HK-2 (cell line): ENCODE measurements at regions not wholly inside any gene's neighbourhood (a gene's known extent, or its start where the extent isn't known, plus 50 kb on each side); places are given as distances from the start of the nearest gene placed in this dataset.

Experiments used
- DNase-seq: peaks from one replicate; pipeline ENCODE4 v3.0.0-alpha.2; 2018; ENCODE audit not compliant: unreplicated experiment

DNA sequence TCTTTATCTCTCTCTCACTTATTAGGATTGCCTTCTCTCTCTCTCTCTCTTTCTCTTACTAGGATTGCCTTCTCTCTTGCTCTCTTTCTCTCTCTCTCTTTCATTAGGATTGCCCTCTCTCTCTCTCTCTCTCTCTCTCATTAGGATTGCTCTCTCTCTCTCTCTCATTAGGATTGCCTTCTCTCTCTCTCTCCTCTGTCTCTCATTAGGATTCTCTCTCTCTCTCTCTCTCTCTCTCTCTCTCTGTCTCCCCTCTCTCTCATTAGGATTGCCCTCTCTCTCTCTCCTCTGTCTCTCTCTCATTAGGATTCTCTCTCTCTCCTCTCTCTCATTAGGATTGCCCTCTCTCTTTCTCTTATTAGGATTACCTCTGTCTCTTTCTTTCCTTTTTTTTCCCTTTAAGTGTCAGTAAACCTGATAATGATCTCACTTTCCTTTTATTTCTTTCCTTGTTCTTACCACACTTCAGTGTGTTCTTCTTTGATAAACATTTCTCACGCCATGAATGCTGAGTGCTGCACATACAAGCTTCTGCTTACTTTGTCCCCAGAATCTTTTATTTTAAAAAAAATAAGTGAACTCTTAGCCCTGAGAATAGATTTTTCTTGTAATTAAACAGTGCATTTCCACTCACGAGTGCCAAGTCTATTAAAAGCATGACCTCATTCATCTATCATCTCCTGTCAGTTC lies 243.4 kb upstream of the TBC1D5 start:
- no peak for DNase-seq

DNA sequence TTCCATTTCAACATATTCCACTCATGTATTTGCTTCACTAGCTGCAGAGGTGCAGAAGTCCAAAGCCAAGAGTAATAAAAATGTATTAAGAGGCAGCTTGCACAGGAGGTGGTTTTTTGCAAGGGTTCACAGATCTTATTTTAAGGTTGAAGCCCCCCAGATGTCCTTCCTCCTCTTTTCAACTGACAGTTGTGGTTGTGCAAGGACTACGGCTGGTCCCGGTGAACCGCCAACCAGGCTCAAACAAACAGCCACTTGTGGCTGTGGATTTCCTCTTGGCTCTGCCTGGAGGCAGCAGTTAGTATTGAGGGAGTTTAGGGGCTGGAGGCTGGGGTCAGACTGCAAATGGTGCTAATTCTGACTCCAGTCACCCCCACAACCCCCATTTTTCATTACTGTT lies 240.7 kb upstream of the TBC1D5 start:
- no peak for DNase-seq

- no peak for DNase-seq
Measured at GRCh38 chr3:17982211-17982880, 239.9 kb upstream of the TBC1D5 start.

GRCh38 chr3:17980863-17981262 lies 238.4 kb upstream of the TBC1D5 start:
- no peak for DNase-seq

DNA sequence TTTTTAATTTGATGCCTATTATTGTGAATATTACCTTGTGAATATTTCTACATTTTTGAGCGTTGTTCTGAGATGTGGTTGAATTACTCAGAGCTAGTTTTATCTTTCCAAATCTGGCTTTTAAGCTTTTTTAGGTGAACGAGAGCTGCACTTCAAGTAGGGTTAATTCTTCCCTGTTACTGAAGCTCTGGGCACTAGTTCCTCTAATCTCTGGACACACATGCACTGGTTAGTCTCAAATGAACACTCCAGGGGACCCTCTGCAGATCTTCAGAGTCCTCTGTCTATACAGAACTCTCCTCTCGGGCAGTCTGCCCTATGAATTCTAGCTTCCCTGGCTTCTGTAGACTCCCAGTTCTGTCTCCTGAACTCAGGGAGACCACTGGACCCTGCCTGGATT lies 237.5 kb upstream of the TBC1D5 start:
- DNase-seq, result no peak

- no peak for DNase-seq
Measured at GRCh38 chr3:17979252-17979651, 236.8 kb upstream of the TBC1D5 start.

DNA sequence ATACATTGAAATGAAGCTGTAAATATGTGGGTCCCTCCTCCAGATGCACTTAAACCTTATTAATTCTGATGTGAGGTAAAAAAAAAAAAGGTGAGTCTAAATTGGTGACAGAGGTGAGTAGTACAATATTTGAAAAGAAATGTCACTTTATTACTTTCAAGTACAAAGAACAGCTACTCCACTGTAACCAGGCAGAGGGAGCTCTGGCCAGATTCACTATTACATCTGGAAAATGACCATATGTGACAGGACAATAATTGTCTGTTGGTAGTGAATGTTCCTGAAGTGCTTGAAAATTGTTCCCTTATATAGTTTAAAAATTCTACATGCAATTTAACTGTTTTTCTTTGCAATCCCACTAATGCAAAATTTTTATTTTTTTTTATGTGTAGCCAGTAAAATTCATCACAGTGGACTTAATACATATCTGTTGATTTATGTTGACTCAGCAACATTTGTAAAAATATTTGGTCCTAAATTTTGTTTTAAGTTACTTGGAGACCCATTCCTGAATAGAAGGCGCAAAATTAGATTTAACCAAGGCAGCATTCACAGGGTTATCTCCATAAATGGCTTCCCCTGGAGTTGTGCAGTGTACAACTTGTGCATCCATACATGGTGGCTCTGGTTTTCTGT lies 231.9 kb upstream of the TBC1D5 start:
- no peak for DNase-seq

DNA sequence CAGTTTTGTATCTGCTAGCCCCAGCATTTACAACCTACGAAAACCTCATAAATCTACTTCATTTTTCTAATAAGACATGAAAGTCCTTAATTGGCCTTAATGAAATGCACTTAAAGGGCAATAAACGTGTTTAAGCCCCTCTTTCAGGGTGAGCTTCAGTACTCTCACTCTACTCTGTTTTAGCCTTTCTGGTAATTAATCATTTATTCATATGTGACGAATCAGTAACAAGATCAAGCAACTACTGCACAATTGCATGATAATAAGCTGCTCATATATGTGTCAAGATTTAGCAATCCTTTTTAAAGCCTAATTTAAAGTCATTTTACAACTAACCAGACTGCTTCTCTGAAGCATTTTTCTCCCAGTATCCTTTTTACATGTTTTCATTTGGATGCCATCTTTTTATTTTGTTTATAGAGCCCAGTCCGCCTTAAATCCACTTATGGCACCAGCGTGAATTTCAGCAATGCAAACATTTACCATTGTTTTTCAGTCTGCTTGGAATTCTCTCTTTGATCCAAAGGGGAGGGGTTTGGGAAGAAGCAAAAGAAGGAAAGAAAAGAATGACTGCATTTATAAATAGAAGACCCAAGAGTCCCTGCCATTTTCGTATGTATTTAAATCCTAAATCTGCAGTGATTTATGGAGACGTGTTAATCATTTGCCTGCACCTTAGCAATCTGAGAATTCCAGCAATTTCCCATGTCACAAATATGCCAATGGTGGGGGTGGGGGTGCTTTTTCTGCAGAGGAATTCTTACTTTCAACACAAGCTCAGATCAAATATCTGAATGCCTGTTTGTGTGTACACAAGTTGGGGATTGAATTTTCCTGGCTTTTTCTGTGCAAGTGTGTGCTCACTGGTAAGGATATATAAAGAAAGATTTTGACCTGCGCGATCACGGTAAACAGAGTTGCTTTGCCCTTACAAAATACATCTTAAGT lies 230.8 kb upstream of the TBC1D5 start:
- DNase-seq, result no peak

- DNase-seq, result no peak
Measured at GRCh38 chr3:17972476-17972875, 230.0 kb upstream of the TBC1D5 start.

DNA sequence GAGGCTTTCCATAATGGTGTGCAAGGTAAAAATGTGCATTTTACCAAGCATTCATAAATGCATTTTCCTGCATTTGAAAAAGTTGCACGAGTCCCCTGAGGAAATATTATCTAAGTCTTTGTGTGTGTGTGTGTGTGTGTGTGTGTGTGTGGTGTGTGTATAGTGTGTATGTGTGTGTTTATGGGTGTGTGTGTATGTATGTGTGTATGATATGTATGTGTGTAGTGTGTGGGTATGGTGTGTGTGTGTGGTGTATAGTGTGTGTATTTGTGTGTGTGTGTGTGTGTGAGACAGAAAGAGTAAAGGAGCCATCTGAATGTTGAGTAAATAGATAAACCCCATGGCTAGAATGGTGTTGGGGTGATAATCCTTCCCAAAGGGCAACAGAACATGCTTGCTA lies 229.6 kb upstream of the TBC1D5 start:
- DNase-seq, result no peak

GRCh38 chr3:17969985-17970568 lies 227.6 kb upstream of the TBC1D5 start:
- no peak for DNase-seq

DNA sequence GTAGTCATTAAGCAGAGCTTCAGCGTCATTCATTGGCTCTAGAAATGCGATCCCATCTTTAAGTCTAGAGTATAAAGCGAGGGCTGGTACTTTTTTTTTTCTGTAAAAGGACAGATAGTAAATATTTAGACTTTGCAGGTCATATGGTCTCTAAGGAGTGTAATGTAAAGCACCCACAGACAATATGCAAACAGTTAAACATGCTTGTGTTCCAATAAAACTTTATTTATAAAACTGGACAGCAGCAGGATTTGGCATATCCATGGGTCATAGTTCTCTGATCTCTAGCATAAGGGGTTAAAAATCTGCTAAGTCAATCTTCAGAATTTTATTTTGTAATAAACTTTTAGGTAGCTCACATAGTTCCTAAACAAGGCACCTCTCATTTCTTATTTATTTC lies 226.8 kb upstream of the TBC1D5 start:
- no peak for DNase-seq

DNA sequence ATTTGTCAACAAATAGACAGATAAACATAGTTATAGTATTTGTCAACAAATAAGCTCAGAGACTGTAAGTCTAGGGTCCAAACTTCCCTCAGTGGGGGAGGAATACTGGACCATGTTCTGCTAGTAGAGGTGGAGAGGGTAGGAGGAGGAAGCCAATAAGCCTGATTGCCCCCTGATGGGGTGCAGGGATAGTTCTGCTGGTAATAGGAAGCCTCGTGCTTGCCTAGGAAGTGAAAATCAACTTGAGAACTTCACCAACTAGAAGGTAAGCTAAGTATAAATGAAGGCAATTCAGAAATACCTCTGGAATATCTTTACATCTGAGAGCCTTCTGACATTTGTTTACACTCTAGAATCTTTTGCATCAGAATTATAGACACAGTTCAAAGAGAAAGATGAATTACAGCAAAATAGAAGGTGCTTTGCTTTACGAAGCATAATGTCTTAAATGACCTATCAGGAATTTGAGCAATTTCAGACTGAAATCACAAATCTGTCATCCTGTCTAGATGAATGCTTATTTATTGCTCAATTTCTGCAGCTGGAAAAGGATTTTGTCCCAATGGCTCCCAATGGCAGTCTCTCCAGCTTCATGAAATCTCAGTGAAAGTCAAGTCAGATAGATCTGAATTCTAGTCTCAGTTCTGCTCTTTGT lies 225.6 kb upstream of the TBC1D5 start:
- DNase-seq, result no peak

DNA sequence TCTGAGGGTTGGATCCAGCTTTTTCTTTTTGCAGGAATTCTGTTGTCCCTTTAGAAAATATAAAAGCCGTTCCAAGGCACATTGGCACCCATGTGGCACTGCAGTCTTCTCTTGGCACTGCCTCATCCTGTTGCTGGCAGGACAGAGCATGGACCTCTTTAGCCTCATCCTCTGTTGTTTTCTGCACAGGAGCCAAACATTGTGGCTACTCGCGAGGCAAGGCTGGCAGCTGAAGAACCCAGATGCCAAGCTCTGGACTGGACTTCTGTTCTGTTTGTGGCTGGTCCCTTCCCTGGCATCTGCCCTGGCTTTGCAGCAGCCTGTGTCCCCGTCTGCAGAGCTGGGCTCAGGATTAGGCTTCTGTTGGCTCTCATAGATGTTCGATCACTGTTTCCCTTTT lies 224.7 kb upstream of the TBC1D5 start:
- DNase-seq, result no peak

GRCh38 chr3:17965331-17965730 lies 222.9 kb upstream of the TBC1D5 start:
- DNase-seq, result no peak

GRCh38 chr3:17964108-17964507 lies 221.7 kb upstream of the TBC1D5 start:
- DNase-seq, result no peak

DNA sequence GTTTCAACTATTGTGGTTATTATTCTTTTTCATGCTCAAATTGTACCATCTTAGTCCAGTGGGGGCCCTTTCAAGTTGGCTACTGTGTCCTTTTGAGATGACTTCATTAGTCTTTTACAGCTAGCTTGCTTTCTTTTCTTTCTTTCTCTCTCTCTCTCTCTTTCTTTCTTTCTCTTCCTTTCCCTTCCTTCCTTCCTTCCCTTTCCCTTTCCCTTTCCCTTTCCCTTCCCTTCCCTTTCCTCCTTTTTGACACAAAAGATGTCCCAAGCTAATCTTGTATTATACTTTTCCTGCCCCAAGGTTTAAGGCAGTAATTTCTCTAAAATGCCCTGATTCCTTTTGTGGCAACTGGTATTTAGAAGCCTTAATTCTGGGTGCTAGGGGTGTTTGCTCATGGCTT lies 213.0 kb upstream of the TBC1D5 start:
- no peak for DNase-seq

GRCh38 chr3:17954801-17955200 lies 212.4 kb upstream of the TBC1D5 start:
- no peak for DNase-seq

DNA sequence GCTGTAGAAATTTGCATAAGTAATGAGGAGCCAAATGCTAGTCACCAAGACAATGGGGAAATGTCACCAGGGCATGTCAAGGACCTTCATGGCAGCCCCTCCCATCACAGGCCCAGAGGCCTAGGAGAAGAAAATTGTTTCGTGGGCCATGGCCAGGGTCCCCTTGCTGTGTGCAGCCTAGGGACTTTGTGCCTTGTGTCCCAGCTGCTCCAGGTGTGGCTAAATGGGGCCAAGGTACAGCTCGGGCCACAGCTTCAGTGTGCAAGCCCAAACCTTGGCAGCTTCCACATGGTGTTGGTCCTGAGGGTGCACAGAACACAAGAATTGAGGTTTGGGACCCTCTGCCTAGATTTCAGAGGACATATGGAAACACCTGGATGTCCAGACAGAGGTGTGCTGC lies 208.8 kb upstream of the TBC1D5 start:
- DNase-seq, result no peak

DNA sequence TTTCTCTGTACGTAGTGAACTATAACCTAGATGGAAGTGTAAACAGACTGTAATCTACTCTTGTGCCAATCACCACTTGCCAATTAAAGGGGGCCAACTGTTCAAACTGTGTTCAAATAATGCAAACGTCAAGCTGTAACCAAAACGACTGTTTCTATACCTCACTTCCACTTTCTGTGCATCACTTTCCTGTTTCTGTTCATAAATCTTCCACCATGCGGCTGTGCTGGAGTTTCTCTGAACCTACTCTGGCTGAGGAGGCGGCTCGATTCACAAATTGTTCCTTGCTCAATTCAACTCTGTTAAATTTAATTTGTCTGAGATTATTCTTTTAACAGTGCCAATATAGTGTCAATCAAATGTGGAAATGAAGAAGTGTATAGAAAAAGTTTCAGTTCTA lies 206.7 kb upstream of the TBC1D5 start:
- DNase-seq, result no peak

DNA sequence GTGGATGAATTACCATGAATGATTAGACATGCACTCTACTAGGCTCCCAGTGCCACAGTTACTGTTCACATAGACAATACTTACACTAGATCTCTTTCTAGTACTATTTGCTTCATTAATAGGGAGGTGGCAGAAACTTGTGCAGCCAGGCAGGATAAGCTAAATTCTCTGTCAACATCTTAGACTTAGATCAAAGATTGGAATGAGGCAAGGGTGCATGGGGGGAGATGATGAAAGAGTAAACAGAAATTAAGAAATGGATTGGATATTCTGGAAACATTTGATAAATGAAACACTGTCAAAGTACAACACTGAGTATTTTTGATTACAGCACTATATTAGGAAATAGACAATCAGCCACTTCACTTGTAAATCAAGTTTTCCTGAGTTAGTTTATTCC lies 205.4 kb upstream of the TBC1D5 start:
- DNase-seq, result no peak
